HEK293T (cell line): ENCODE measurements at regions not wholly inside any gene's neighbourhood (a gene's known extent, or its start where the extent isn't known, plus 50 kb on each side); places are given as distances from the start of the nearest gene placed in this dataset.

ENCODE experiments used
- ARNT ChIP-seq: fragments of 450-650 bp; IDR thresholded peaks from 2 replicates; pipeline ENCODE4 v1.6.1; 2017; ENCODE audit warnings: mild to moderate bottlenecking
- BHLHE40 ChIP-seq: fragments of 450-650 bp; IDR thresholded peaks from 2 replicates; pipeline ENCODE4 v1.6.1; 2016; ENCODE audit warnings: mild to moderate bottlenecking, moderate library complexity, borderline replicate concordance
- ELF4 ChIP-seq: fragments of 450-650 bp; IDR thresholded peaks from 2 replicates; pipeline ENCODE4 v1.6.1; 2017; ENCODE audit warnings: antibody characterized with exemption
- FOXA1 ChIP-seq: fragments of 450-650 bp; IDR thresholded peaks from 2 replicates; pipeline ENCODE4 v1.6.1; 2016; ENCODE audit warnings: mild to moderate bottlenecking
- FOXK2 ChIP-seq: fragments of 450-650 bp; IDR thresholded peaks from 2 replicates; pipeline ENCODE4 v1.6.1; 2016; ENCODE audit warnings: mild to moderate bottlenecking
- FOXM1 ChIP-seq: fragments of 450-650 bp; IDR thresholded peaks from 2 replicates; pipeline ENCODE4 v1.6.1; 2017; ENCODE audit warnings: mild to moderate bottlenecking, borderline replicate concordance
- HDGF ChIP-seq: fragments of 450-650 bp; IDR thresholded peaks from 2 replicates; pipeline ENCODE4 v1.6.1; 2017; ENCODE audit warnings: antibody characterized with exemption, borderline replicate concordance
- LEF1 ChIP-seq: fragments of 450-650 bp; IDR thresholded peaks from 2 replicates; pipeline ENCODE4 v1.6.1; 2017; ENCODE audit warnings: mild to moderate bottlenecking, borderline replicate concordance
- NFRKB ChIP-seq: fragments of 450-650 bp; IDR thresholded peaks from 2 replicates; pipeline ENCODE4 v1.6.1; 2016; ENCODE audit warnings: mild to moderate bottlenecking, moderate library complexity
- SP1 ChIP-seq: fragments of 450-650 bp; IDR thresholded peaks from 2 replicates; pipeline ENCODE4 v1.6.1; 2017
- SUZ12 ChIP-seq: fragments of 450-650 bp; IDR thresholded peaks from 2 replicates; pipeline ENCODE4 v1.6.1; 2016; ENCODE audit warnings: mild to moderate bottlenecking
- ZNF384 ChIP-seq: fragments of 450-650 bp; IDR thresholded peaks from 2 replicates; pipeline ENCODE4 v1.6.1; 2016
- TF ChIP-seq, protein P1 (sequence below): fragments of 450-650 bp; IDR thresholded peaks from 2 replicates; pipeline ENCODE4 v1.6.1; 2016

DNA sequence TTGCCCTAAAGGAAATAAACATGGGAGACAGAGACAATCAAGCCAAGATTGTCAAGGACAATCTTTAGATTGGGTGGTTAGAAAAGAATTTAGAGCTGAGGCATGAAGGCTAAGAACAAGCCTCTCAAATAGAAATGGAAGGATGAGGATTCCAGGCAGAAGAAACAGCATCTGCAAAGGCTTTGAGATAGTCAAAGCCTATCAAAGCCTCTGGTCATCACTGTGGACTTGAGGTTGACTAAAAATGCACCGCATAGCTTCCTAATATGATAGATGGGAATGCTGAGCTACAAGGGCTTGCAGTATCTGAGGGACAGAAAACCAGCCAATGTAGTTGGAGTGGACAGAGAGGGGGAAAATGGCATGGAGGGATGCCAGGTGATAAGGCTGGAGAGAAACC is 109.8 kb upstream of the FAM20A start:
- TF ChIP-seq FOXK2 = no peak
- TF ChIP-seq SP1 = no peak
- no peak for TF ChIP-seq NFRKB
- no peak for TF ChIP-seq ZNF384
- TF ChIP-seq, protein P1, sequence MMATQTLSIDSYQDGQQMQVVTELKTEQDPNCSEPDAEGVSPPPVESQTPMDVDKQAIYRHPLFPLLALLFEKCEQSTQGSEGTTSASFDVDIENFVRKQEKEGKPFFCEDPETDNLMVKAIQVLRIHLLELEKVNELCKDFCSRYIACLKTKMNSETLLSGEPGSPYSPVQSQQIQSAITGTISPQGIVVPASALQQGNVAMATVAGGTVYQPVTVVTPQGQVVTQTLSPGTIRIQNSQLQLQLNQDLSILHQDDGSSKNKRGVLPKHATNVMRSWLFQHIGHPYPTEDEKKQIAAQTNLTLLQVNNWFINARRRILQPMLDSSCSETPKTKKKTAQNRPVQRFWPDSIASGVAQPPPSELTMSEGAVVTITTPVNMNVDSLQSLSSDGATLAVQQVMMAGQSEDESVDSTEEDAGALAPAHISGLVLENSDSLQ = no peak
- no peak for TF ChIP-seq BHLHE40
- TF ChIP-seq LEF1 = no peak
- no peak for TF ChIP-seq ARNT
- TF ChIP-seq HDGF = no peak
- no peak for TF ChIP-seq SUZ12
- no peak for TF ChIP-seq FOXA1
- TF ChIP-seq FOXM1 = no peak
- TF ChIP-seq ELF4 = no peak
